ENCODE measurements at regions not wholly inside any gene's neighbourhood (a gene's known extent, or its start where the extent isn't known, plus 50 kb on each side); places are given as distances from the start of the nearest gene placed in this dataset. TPM values are rescaled to one million over a fixed set of nuclear protein-coding genes. Genes with fewer than 3 reads are reported as not detected.

GRCh38 chr20:30985386-30985785 lies 272.1 kb upstream of the DEFB115 start:
- no peak for TF ChIP-seq CTCF (IDR thresholded peaks at IDR 0.05; ENCODE audit: insufficient read depth, low read depth, low read length)
- CTCF ChIA-PET = no interaction called here
- no peaks in the 10 kb centered on the region for H3K36me3 ChIP-seq (ENCODE audit: control insufficient read depth, insufficient read depth, low read length)
- no peak for DNase-seq (ENCODE audit: low read depth)
- no peaks in the 10 kb centered on the region for H3K27me3 ChIP-seq (ENCODE audit: control insufficient read depth, insufficient read depth, low read length)
- POLR2A ChIA-PET = no interaction called here
- H3K4me3 ChIP-seq (ENCODE audit: low read depth, low read length) = no peak overlapping the region

Small RNAs in the stretch of these regions (small RNA-seq; reads per million reads assigned to genes)
- not detected for gene RNA5SP528 (ENCODE audit: insufficient read length, low read depth, low replicate concordance)
